Activated T-helper 2 cell treated with anti-CD3 and anti-CD28 coated beads, Interferon-gamma antibody, Interleukin-2, Interleukin-4, amounts not matched to agents 10 μg/mL and 5 μg/mL and 100 μg/mL, durations not matched to agents 14 hours and 24 hours and 36 hours (primary cell): ENCODE measurements at regions not wholly inside any gene's neighbourhood (a gene's known extent, or its start where the extent isn't known, plus 50 kb on each side); places are given as distances from the start of the nearest gene placed in this dataset.
"Not testable (repeated sequence)": the region's sequence is repeated elsewhere in the genome, so short reads cannot be mapped to it uniquely, and the experiment has no call there.

Source experiments
- DNase-seq: peaks from one replicate; pipeline ENCODE4 v3.0.0; 2021; ENCODE audit warnings: low spot score
- H3K27ac Mint-ChIP-seq: one replicate; pipeline ENCODE4 v1.8.0; 2021; ENCODE audit warnings: mixed read lengths
- H3K27me3 Mint-ChIP-seq: one replicate; pipeline ENCODE4 v1.8.0; 2021; ENCODE audit warnings: low read depth, mixed read lengths
- H3K36me3 Mint-ChIP-seq: one replicate; pipeline ENCODE4 v1.8.0; 2021; ENCODE audit warnings: low read depth, mixed read lengths
- H3K4me1 Mint-ChIP-seq: one replicate; pipeline ENCODE4 v1.8.0; 2021; ENCODE audit warnings: low read depth, mixed read lengths
- H3K4me3 Mint-ChIP-seq: one replicate; pipeline ENCODE4 v1.8.0; 2021; ENCODE audit warnings: low read depth, mild to moderate bottlenecking, moderate library complexity, mixed read lengths
- H3K9me3 Mint-ChIP-seq: one replicate; pipeline ENCODE4 v1.8.0; 2021; ENCODE audit warnings: mixed read lengths
- intact Hi-C: fragments of 100-400 bp; cut with micrococcal nuclease; formaldehyde crosslinking; loops from one replicate; pipeline ENCODE4 v1.15.1; 2023

DNA sequence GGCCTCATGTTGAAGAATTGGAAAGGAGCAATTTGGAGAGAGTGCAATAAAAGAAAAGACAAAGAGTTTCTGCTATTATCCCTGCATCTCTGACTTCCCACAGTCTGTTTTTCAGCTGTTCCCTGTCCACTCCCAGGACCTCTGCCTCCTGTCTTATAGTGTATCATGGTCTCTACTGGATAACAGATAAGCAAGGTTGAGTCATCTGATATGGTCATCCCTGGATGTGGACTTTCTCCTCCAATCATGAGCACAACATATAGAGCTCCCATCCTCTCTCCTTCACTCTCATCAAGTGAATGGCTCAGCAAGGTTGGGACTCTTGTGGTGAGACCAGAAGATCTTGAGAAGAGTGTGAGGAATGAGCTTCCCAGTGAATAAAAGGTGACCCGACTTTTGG lies 123.1 kb downstream of the PLCE1 start:
- Mint-ChIP-seq H3K9me3 (no peaks in the 10 kb centered on the region), H3K36me3 (no peaks in the 10 kb centered on the region), H3K27ac (no peak overlapping the region), H3K27me3 (peaks cover 3% of the 10 kb centered on the region), H3K4me1 (no peaks in the 10 kb centered on the region), H3K4me3 (no peak overlapping the region)
- intact Hi-C loops: no loop called here
- no peak for DNase-seq

DNA sequence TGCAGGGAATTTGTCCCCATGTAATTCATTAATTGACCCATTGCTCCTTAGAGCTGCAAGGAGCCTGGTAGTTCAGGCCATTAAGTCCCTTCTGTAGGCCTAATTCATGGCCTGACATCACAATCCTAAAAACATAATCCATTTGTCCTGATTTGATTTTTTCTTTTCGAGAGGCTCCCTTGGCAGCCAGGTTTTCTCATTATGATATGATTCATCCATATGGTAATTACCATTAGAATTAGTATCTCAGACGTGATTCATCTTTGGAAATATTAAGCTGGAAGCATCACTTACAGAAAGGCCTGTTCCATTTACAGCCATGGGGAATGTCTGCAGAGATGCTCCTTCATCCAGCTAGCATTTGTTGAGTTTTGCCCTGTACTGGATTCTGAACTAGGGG lies 128.5 kb downstream of the PLCE1 start:
- intact Hi-C loops: no loop called here
- no peak overlapping the region for H3K4me3 Mint-ChIP-seq
- H3K9me3 Mint-ChIP-seq: no peaks in the 10 kb centered on the region
- H3K27me3 Mint-ChIP-seq: peaks cover 3% of the 10 kb centered on the region
- no peak overlapping the region for H3K27ac Mint-ChIP-seq
- no peaks in the 10 kb centered on the region for H3K36me3 Mint-ChIP-seq
- no peak for DNase-seq
- no peaks in the 10 kb centered on the region for H3K4me1 Mint-ChIP-seq

DNA sequence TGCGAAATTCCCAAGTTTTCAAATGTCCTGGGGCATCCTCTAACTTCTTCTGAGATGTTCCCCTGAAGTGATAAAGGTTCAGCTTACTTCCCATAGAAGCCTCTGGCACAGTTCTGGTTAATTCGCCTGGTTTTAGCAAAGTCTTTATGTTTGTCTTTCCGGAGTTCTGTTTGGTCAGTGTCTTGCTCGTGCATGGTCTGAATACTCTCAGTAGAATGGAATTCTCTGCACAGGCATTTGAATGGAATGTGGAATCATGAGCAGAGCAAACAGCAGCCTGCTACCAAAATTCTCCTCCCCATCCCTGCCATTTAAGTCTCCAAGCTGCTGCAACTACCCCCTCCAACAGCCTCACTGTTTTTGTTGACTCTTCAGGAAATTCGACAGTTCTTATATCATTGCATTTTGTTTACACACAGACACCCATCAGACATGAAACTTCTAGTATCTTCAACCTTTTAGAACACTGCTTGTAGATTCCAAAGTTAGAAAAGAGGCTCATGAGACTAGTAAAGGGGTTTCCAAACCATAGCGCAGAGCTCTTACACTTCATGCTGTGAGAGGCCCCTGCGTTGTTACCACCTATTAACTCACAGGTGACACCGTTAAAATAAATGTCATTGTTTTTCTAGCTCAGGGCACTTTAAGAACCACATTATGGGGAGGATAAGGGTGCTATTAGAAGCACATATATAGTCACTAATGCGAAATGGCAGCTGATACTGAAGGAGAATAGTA lies 129.7 kb downstream of the PLCE1 start:
- no peaks in the 10 kb centered on the region for H3K36me3 Mint-ChIP-seq
- H3K4me1 Mint-ChIP-seq: no peaks in the 10 kb centered on the region
- H3K4me3 Mint-ChIP-seq: no peak overlapping the region
- no peak for DNase-seq
- intact Hi-C loops: no loop called here
- no peaks in the 10 kb centered on the region for H3K9me3 Mint-ChIP-seq
- H3K27me3 Mint-ChIP-seq: peaks cover 3% of the 10 kb centered on the region
- no peak overlapping the region for H3K27ac Mint-ChIP-seq

DNA sequence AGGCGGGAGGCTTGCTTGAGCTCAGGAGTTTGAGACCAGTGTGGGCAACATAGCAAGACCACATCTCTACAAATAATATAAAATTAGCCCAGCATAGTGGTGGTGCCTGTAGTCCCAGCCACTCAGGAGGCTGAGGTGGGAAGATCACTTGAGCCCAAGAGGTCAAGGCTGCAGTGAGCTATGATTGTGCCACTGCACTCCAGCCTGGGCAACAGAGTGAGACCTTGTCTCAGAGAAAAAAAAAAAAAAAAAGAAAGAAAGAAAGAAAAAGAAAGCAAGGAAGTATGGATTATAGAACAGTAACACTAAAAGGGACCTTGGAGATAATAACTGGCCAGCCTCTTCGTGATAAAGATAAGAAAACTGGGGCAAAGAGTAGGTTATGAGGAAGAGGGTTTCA lies 130.4 kb downstream of the PLCE1 start:
- H3K27me3 Mint-ChIP-seq, H3K9me3 Mint-ChIP-seq, H3K36me3 Mint-ChIP-seq, DNase-seq, H3K4me1 Mint-ChIP-seq, H3K4me3 Mint-ChIP-seq, H3K27ac Mint-ChIP-seq, intact Hi-C loops: not testable (repeated sequence)

- H3K36me3 Mint-ChIP-seq, H3K4me1 Mint-ChIP-seq, intact Hi-C loops, H3K27me3 Mint-ChIP-seq, H3K27ac Mint-ChIP-seq, H3K4me3 Mint-ChIP-seq, DNase-seq, H3K9me3 Mint-ChIP-seq: not testable (repeated sequence)
Observed at GRCh38 chr10:94125268-94125667, 131.5 kb downstream of the PLCE1 start.

DNA sequence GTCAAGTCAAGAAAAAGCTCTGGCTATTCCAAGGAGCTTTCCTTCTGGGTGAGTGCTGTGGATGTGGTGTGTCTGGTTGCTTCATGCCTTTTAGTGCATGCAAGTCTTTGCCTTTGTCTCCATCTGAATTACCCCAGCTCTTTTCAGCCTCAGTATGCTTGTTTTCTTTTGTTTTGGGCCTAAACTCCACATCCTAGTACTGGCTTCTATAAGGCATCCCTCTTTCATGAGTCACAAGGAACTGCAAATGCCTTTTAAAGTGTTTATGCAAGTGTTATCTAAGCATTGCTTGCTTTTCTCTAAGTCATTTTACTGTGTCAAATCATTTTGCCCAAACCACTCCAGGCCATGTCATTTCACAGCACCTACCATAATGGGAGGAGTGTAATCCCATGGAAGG lies 132.1 kb downstream of the PLCE1 start:
- H3K4me3 Mint-ChIP-seq: no peak overlapping the region
- no peaks in the 10 kb centered on the region for H3K9me3 Mint-ChIP-seq
- DNase-seq: no peak
- H3K36me3 Mint-ChIP-seq: no peaks in the 10 kb centered on the region
- no peaks in the 10 kb centered on the region for H3K4me1 Mint-ChIP-seq
- H3K27ac Mint-ChIP-seq: no peak overlapping the region
- H3K27me3 Mint-ChIP-seq: no peaks in the 10 kb centered on the region
- intact Hi-C loops: no loop called here

GRCh38 chr10:94129393-94130130 lies 135.8 kb downstream of the PLCE1 start:
- intact Hi-C loops: no loop called here
- no peaks in the 10 kb centered on the region for H3K36me3 Mint-ChIP-seq
- H3K27me3 Mint-ChIP-seq: no peaks in the 10 kb centered on the region
- H3K9me3 Mint-ChIP-seq: no peaks in the 10 kb centered on the region
- no peaks in the 10 kb centered on the region for H3K4me1 Mint-ChIP-seq
- DNase-seq: no peak
- H3K27ac Mint-ChIP-seq: no peak overlapping the region
- no peak overlapping the region for H3K4me3 Mint-ChIP-seq

- H3K9me3 Mint-ChIP-seq: no peaks in the 10 kb centered on the region
- intact Hi-C loops: no loop called here
- no peak overlapping the region for H3K27ac Mint-ChIP-seq
- H3K27me3 Mint-ChIP-seq: no peaks in the 10 kb centered on the region
- H3K36me3 Mint-ChIP-seq: no peaks in the 10 kb centered on the region
- DNase-seq: no peak
- no peak overlapping the region for H3K4me3 Mint-ChIP-seq
- no peaks in the 10 kb centered on the region for H3K4me1 Mint-ChIP-seq
Observed at GRCh38 chr10:94131885-94132284, 138.2 kb downstream of the PLCE1 start.

- Mint-ChIP-seq H3K36me3 (no peaks in the 10 kb centered on the region), H3K27ac (no peak overlapping the region), H3K9me3 (no peaks in the 10 kb centered on the region), H3K27me3 (no peaks in the 10 kb centered on the region), H3K4me1 (no peaks in the 10 kb centered on the region), H3K4me3 (no peak overlapping the region)
- intact Hi-C loops: no loop called here
- DNase-seq: no peak
Observed at GRCh38 chr10:94133239-94133638, 139.5 kb downstream of the PLCE1 start.

GRCh38 chr10:94137747-94138146 lies 144.0 kb downstream of the PLCE1 start:
- no peaks in the 10 kb centered on the region for H3K4me1 Mint-ChIP-seq
- H3K4me3 Mint-ChIP-seq: no peak overlapping the region
- no peak for DNase-seq
- no peak overlapping the region for H3K27ac Mint-ChIP-seq
- no peaks in the 10 kb centered on the region for H3K27me3 Mint-ChIP-seq
- intact Hi-C loops: no loop called here
- H3K9me3 Mint-ChIP-seq: no peaks in the 10 kb centered on the region
- H3K36me3 Mint-ChIP-seq: no peaks in the 10 kb centered on the region

- Mint-ChIP-seq H3K36me3 (no peaks in the 10 kb centered on the region), H3K27me3 (no peaks in the 10 kb centered on the region), H3K27ac (no peak overlapping the region), H3K4me1 (no peaks in the 10 kb centered on the region), H3K4me3 (no peak overlapping the region), H3K9me3 (no peaks in the 10 kb centered on the region)
- no peak for DNase-seq
- intact Hi-C loops: no loop called here
Observed at GRCh38 chr10:94138391-94138790, 144.7 kb downstream of the PLCE1 start.

- Mint-ChIP-seq H3K4me3 (no peak overlapping the region), H3K4me1 (no peaks in the 10 kb centered on the region), H3K9me3 (no peaks in the 10 kb centered on the region), H3K27me3 (no peaks in the 10 kb centered on the region), H3K36me3 (no peaks in the 10 kb centered on the region), H3K27ac (no peak overlapping the region)
- intact Hi-C loops: no loop called here
- no peak for DNase-seq
Observed at GRCh38 chr10:94143261-94143660, 149.5 kb downstream of the PLCE1 start.

GRCh38 chr10:94146313-94146712 lies 152.6 kb downstream of the PLCE1 start:
- Mint-ChIP-seq H3K4me3 (no peak overlapping the region), H3K4me1 (no peaks in the 10 kb centered on the region), H3K27me3 (no peaks in the 10 kb centered on the region), H3K9me3 (no peaks in the 10 kb centered on the region), H3K36me3 (no peaks in the 10 kb centered on the region), H3K27ac (no peak overlapping the region)
- no peak for DNase-seq
- intact Hi-C loops: no loop called here
